Glutamatergic neuron (in vitro differentiated cells): ENCODE measurements at regions not wholly inside any gene's neighbourhood (a gene's known extent, or its start where the extent isn't known, plus 50 kb on each side); places are given as distances from the start of the nearest gene placed in this dataset.

Experiments used
- DNase-seq: peaks from one replicate; pipeline ENCODE4 v3.0.0; 2022
- H3K27ac Mint-ChIP-seq: one replicate; pipeline ENCODE4 v1.8.0; 2020; ENCODE audit warnings: mild to moderate bottlenecking, mixed read lengths, inconsistent platforms; ENCODE audit not compliant: unreplicated experiment
- H3K27me3 Mint-ChIP-seq: one replicate; pipeline ENCODE4 v1.8.0; 2020; ENCODE audit warnings: mild to moderate bottlenecking, moderate library complexity, mixed read lengths, inconsistent platforms; ENCODE audit not compliant: unreplicated experiment
- H3K36me3 Mint-ChIP-seq: one replicate; pipeline ENCODE4 v1.8.0; 2020; ENCODE audit warnings: mild to moderate bottlenecking, mixed read lengths, inconsistent platforms; ENCODE audit not compliant: unreplicated experiment
- H3K4me1 Mint-ChIP-seq: one replicate; pipeline ENCODE4 v1.8.0; 2020; ENCODE audit warnings: mild to moderate bottlenecking, low read depth, mixed read lengths, inconsistent platforms; ENCODE audit not compliant: unreplicated experiment
- H3K4me3 Mint-ChIP-seq: one replicate; pipeline ENCODE4 v1.8.0; 2020; ENCODE audit warnings: mild to moderate bottlenecking, mixed read lengths, inconsistent platforms; ENCODE audit not compliant: unreplicated experiment
- H3K9me3 Mint-ChIP-seq: one replicate; pipeline ENCODE4 v1.8.0; 2020; ENCODE audit warnings: mild to moderate bottlenecking, moderate library complexity, mixed read lengths, inconsistent platforms; ENCODE audit not compliant: unreplicated experiment
- CTCF ChIP-seq: fragments of 200-600 bp; sonication (generic); IDR thresholded peaks from one replicate; pipeline ENCODE4 v1.5.0; 2021; ENCODE audit not compliant: partially characterized antibody, unreplicated experiment

DNA sequence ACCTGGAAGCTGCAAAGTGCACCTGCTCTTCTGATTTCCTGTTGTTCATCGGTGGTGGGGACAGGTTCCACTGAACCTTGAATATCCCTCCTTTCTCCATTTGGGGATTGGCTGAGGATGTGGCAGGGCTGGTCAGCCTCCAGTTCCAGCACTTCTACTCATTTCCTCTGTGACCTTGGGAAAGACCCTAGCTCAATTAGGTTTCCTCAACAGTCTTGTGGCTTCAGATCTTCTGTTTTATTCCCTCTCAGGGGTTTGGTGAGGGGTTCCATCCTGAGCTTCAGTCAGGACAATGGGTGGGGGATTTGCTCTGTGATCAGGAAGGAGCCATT is 317.1 kb upstream of the PROX1 start:
- Mint-ChIP-seq H3K27ac (no peak overlapping the region), H3K4me3 (no peak overlapping the region), H3K9me3 (no peaks in the 10 kb centered on the region), H3K27me3 (no peaks in the 10 kb centered on the region), H3K4me1 (no peaks in the 10 kb centered on the region), H3K36me3 (peaks cover 5% of the 10 kb centered on the region)
- no peak for DNase-seq
- TF ChIP-seq CTCF, result no peak

DNA sequence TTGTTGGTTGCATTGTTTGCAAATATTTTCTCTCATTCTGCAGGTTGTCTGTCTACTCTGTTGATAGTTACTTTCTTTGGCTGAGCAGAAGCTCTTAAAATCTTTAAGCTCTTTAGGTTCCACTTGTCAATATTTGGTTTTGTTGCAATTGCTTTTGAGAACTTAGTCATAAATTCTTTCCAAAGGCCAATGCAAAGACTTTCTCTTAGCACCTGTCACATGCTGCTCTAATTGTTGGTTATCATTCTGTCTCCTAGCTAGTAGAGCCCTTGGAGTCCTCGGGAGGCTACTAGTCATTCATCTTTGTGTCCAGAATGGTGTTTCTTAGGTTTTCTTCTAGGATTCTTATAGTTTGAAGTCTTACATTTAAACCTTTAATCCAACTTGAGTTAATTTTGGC is 312.7 kb upstream of the PROX1 start:
- no peak for DNase-seq
- TF ChIP-seq CTCF, result no peak
- Mint-ChIP-seq H3K4me3 (no peak overlapping the region), H3K4me1 (no peaks in the 10 kb centered on the region), H3K36me3 (peaks cover 5% of the 10 kb centered on the region), H3K9me3 (no peaks in the 10 kb centered on the region), H3K27ac (no peak overlapping the region), H3K27me3 (no peaks in the 10 kb centered on the region)

DNA sequence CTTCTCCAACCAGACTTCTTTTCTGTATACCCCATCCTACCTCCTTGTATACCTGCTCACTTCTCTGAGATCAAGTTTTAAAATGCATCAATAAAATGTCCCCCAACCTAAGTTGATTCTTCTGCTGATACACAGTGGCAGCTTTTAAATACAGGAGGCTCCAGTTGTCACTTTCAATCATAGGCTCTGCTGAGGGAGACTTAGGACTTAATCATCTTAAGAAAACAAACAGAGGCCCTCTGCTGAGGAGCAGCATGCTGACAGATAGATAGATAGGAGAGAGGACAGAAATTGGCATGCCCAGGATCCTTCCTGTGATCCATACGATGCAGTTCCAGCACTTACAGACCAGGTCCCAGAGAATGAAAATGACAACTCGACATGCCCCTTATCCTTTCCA is 311.0 kb upstream of the PROX1 start:
- Mint-ChIP-seq H3K9me3 (no peaks in the 10 kb centered on the region), H3K27ac (no peak overlapping the region), H3K4me3 (no peak overlapping the region), H3K36me3 (peaks cover 5% of the 10 kb centered on the region), H3K4me1 (no peaks in the 10 kb centered on the region), H3K27me3 (no peaks in the 10 kb centered on the region)
- no peak for DNase-seq
- TF ChIP-seq CTCF, result no peak

DNA sequence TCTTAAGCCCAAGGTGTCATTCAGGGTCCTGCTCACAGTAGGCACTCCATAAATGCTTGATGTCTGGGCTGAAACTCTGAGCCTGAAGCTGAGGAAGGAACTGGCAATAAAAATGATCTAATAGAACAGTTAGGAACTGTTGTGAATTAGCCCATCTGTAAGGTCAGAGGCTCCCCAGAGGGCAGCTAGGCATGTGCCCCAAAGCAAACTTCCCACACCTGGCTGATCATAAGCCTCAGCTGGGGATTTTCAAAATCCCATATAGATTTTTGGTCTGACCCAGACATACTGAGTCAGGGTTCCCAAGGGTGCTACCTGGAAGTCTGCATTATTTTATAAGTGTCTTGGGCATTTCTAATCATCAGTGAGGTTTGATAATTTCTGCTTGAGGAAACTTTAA is 309.4 kb upstream of the PROX1 start:
- TF ChIP-seq CTCF, result no peak
- H3K9me3 Mint-ChIP-seq, result no peaks in the 10 kb centered on the region
- H3K36me3 Mint-ChIP-seq, result no peaks in the 10 kb centered on the region
- H3K27me3 Mint-ChIP-seq, result no peaks in the 10 kb centered on the region
- no peak overlapping the region for H3K4me3 Mint-ChIP-seq
- no peak for DNase-seq
- no peaks in the 10 kb centered on the region for H3K4me1 Mint-ChIP-seq
- H3K27ac Mint-ChIP-seq, result no peak overlapping the region

DNA sequence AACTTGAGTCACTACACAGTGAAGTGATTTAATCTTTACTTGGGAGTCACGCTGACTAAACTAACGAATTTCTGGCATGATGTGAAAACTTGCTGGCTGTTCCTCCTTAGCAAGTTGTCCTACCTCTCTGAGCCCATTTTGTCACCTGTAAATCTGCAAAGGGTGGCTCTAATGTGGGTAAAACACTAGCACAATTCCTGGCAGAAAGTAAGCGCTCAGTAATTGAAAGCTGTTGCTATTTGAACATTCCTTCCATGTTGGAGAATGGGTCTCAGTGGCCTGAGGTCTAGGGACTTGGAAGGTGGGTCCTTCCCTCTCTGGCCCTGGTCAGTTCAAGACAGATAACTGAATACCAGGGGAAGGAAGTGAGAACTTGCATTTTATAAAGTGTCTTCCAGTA is 309.0 kb upstream of the PROX1 start:
- Mint-ChIP-seq H3K9me3 (no peaks in the 10 kb centered on the region), H3K27ac (no peak overlapping the region), H3K36me3 (no peaks in the 10 kb centered on the region), H3K27me3 (no peaks in the 10 kb centered on the region), H3K4me3 (no peak overlapping the region), H3K4me1 (no peaks in the 10 kb centered on the region)
- TF ChIP-seq CTCF, result no peak
- no peak for DNase-seq
